Right hindlimb (tissue), 1 donor: ENCODE measurements at regions not wholly inside any gene's neighbourhood (a gene's known extent, or its start where the extent isn't known, plus 50 kb on each side); places are given as distances from the start of the nearest gene placed in this dataset.
"Not testable (repeated sequence)": the region's sequence is repeated elsewhere in the genome, so short reads cannot be mapped to it uniquely, and the experiment has no call there.

Source experiments
- DNase-seq: peaks from one replicate; pipeline ENCODE4 v3.0.0-alpha.2; 2018

DNA sequence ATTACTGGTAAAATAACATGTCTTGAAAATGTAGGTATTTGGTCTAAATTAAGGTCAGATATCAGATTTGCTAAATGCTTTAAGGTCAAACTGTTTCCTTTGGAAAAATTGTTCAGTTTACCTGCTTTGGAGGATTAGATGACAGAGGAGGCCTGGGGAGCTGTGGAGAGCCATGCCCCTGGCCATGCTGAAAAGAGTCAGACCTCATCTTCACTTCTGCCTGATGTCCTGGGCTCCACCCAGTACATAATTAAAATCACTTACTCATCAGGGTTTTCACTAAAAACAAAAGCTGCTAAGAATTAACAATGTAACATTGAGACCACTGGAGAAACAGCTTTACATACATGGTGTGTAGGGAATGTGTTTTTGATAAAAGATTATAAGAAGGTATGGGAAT, 60.8 kb upstream of the UNC93A start:
- no peak for DNase-seq

DNA sequence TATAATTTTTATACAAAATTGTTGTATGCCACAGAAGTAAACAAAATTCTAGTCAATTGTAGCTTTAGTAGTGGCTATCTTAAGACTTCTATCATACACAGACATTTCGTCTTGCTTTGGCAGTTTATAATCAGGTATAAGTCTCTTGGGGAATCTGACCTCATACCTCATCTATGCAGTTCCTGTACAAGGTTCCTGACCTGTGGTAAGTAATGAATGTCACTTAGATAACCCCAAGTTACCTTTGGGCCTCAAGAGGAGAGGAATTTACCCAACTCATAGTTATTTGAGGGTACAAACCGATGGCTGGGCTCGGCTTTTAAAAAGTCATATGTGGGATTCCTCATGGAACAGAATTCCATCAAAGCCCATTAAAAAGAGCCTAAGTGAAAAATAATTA, 58.8 kb upstream of the UNC93A start:
- no peak for DNase-seq

DNA sequence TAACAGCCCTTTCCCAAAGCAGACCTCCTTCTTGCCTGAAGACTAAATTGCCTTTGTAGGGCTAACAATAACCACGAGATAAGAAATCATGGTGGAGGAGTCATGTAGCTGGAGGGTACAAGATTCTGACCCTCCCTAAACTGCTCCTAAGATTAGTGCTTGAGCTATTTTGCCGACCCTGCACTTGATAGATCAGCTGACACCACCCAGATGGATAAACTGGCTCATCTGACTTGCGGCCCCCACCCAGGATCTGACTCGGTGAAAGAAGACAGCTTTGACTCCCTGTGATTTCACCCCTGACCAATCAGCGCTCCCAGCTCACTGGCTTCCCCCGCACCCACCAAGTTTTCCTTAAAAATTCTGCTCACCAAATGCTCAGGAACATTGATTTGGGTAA, 57.6 kb upstream of the UNC93A start:
- no peak for DNase-seq

DNA sequence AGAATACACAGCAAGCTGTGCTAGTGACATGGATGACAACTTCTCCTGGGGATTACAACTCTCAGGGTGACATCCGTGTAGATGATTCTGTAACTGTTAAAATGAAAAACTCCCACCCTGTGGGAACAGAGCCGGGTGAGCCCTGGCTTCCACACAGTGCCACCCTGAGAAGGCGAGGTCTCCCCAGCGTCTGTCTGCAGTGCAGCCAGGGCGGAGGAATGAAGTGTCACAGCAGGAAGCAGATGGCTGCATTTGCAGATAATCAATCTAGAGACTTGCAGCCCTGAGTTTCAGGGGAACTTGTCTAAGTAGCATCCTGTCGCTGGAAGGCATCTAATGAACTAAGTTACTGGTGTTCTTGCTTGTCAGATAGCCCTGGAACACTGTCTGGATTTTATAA, 56.5 kb upstream of the UNC93A start:
- DNase-seq, result not testable (repeated sequence)

DNA sequence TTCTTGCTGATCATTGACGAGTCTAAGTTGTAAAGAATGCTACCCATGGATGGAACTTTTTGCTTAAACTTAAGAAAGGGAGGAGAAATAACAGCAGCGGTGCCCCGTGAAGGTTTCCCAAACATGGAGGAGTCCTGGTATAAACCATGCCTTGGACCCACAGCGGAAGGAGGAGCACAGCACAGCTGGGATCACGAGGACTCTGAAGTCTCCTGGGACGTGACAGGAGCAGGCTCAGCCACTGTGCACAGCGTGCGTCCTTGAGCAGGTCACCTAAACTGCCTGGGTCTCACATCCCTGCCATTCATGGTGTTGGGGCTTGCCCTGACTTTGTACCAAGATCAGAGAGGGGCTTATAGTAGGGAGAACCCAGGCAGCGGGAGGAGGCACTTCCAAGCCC, 56.1 kb upstream of the UNC93A start:
- DNase-seq, result no peak

DNA sequence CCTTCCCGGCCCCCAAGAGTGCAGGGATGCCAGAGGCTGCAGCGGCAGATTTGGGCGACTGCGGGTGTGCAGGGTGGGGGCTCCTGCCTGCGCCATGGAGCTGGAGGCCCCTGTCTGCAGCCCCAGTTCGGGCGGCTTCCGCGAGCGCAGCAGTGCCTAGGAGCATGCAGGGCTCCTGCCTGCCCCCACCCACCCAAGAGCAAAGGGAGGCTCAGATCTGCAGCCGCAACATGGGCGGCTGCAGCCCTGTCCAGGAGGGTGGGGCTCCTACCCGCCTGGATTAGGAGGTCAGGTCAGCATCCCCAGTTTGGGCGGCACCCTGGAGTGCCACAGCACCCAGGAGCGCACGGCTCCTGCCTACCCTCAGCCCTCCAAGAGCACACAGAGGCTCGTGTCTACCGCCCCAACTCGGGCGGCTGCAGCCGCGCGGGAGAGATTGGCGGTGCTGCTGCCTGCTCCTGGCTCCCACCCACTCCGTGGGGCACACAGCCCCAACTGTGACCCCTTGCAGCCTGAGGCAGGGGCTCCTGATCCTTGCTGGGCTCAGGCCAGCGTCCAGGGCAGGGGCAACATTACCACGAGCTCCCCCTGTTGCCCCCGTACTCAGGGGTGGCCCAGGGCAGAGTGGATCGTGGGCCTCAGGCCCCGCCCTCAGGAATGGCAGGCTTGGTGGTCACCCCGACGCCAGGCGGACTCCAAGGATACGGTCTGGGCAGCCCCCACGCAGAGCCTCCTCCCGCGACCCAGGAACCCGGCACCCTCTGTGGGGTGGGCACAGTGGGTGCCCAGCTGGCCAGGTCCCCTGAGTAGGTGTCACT, 55.5 kb upstream of the UNC93A start:
- no peak for DNase-seq

DNA sequence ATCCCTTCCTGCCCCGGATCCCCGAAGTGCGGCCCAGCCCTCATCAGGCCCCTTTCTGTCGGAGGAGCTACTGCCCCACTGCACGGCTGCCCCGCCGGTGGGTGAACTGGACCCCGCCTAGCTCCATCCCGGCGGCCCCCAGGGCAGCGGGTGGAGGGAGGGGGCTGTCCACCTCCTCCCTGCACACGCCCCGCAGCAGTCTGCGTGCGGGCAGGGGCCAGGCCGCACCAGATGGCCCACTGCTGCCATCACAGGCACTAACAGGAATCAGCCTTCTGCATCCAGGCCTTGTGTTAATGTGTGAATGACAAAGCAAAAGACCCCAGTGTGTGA, 54.9 kb upstream of the UNC93A start:
- no peak for DNase-seq

DNA sequence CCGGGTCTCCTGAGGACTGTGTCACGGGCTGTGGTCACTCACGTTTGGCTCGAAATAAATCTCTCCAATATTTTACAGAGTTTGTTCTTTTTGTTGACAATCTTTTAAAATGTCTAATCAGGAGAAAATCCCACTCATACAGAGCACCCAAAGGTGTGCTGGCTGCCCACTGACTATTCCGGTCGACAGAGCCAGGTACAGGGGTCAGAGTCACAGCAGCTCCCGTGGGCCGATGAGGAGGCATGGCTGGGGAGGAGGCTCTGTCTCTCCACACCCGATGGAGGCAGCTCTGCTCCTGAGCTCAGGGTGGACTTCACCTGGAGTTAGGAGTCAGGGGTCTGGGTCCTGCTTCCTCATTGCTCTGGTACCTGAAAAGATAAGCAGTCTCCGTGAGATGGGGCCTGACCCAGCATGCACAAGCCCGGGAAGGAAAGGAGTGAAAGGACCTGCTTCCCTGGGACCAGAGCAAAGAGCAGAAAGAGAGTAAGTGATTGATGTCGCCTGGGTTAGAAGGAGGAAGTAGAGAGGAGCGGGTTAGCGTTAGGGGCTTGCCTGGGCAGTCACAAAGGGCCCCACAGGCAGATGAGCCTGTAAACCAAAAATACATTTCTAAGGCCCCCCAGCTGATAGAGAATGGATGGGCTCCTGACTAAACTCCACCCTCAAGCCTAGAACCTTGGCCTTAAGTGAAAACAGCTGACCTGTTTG, 53.5 kb upstream of the UNC93A start:
- no peak for DNase-seq

DNA sequence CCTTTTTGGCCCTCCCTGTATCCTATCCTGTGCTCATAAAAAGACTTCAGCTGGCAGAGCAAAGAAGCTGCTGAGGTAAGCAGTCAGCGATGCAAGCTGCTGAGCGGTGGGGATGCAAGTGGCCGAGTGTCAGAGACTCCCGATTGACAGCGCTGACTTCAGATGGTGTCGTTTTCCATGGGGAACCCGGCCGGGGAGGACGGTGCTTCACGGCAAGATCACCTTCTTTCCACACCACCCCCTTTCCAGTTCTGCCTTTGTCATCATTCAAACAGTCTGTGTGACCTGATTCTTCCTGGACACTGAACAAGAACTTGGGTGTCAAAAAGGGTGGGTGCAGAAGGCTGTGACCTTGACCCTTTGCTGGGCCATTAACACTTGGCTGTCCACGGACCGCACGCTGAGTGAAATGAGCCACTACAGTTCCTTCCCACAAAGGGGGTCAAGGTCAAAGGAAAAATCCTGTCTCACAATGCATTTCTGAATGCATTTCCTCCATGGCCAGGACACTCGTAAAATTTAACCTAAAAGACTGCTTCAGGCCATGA, 52.9 kb upstream of the UNC93A start:
- no peak for DNase-seq

DNA sequence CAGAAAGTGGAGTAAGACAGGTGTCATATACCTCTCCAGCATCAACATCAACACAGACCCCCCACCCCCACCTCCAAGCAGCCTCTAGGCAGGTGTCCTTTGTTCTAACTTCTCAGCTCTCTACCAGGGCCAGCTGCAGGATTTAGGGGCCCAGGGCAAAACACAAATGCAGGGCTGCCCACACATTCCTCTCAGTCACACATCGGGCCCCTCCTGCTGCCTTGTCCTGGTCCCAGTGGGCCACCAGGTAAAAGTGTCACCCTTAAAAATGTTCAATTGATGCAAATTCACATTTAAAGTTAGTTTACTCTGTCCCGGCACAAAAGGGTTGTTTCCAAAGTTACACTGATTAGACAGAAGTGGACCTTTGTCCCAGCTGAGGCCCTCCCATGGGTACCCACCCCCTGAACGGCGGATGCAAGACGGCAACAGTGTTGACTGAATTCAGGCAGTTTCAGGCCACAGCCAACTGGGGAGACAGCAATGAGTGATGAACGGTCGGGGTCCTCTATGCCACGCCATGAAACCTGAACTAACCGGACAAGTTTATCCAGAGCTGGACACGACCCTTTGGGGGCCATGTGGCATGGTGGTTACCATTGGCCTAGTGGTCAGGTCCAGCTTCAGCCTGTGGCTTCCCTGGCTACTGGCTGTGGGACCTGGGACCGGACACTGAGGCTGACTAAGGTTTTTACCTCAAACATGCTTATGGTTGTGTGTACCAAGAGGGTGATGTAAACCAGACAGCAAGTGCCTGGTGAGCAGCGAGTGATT, 52.2 kb upstream of the UNC93A start:
- DNase-seq, result no peak

DNA sequence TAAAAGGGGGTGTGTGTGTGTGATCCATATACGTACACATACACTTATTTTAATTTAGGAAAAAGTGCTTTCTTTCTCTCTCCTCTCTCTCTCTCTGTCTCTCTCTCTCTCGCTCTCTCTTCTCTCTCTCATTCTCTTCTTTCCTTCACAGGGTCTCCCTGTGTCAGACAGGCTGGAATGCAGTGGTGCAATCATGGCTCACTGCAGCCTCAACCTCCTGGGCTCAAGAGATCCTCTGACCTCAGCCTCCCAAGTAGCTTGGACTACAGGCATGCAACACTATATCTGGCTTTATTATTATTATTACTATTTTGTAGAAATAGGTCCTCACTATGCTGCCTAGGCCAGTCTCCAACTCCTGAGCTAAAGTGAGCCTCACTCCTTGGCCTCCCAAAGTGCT, 51.6 kb upstream of the UNC93A start:
- not testable (repeated sequence) for DNase-seq

DNA sequence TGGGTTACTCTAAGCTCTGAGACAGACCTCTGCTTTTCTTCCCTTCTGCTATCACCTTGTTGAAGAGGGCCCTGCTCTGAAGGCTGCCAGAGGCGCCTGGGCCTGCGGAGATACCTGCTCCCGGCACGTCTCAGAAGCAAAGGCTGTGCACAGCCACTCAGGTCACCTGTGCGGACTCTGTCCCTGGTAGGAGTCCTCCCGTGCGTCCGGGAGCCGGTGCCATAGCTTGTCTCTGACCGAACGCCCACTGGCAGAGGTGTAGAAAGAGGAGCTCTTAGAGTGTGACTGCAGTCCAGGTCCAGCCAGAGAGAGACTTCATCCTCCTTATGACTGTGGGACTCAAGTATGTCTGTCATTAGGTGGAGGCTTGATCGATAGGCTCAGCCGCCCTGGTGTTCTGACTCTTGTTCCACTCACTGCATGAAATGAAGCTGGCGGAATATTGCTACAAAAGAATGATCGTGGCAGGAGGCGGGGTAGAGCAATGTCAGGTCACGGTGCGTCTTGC, 51.0 kb upstream of the UNC93A start:
- DNase-seq, result no peak
